HepG2 (cell line): ENCODE measurements at regions not wholly inside any gene's neighbourhood (a gene's known extent, or its start where the extent isn't known, plus 50 kb on each side); places are given as distances from the start of the nearest gene placed in this dataset.

ENCODE experiments used
- ATAC-seq: fragments of 200-7000 bp; cut with Tn5 transposase; 3 replicates; pipeline ENCODE4 v1.9.1; 2020; ENCODE audit warnings: mild to moderate bottlenecking, moderate library complexity
- BruUV-seq: library from RNA; stranded (reverse); fragments of 400-500 nt; replicated peaks from 2 replicates; lab custom pipeline; 2021; lab: Mats Ljungman, UMichigan
- CTCF ChIA-PET: fragments of 300-600 bp; formaldehyde crosslinking; extraction: SDS; loops from one replicate; lab custom pipeline; 2021; ENCODE audit warnings: low total read pairs, inconsistent platforms, low intra/inter-chr PET ratio; lab: Yijun Ruan, JAX
- POLR2A ChIA-PET: fragments of 350-600 bp; sonication (Branson Sonifier 250); formaldehyde crosslinking; loops from one replicate; lab custom pipeline; 2020; ENCODE audit warnings: antibody characterized with exemption, inconsistent platforms; lab: Yijun Ruan, JAX
- DNase-seq: peaks from one replicate; pipeline ENCODE4 v3.0.0-alpha.2; 2015; ENCODE audit warnings: low spot score
- FAIRE-seq: peaks from 3 replicates; lab custom pipeline; 2011; peaks lifted over from hg19 to GRCh38; lab: Jason Lieb, UNC
- H2AFZ ChIP-seq: one replicate; pipeline ENCODE4 v1.6.1; 2011; ENCODE audit warnings: low read length, inconsistent platforms
- H3K27ac ChIP-seq: fragments of 300-600 bp; 3 replicates; pipeline ENCODE4 v1.8.0; 2011; ENCODE audit warnings: mixed run types, mild to moderate bottlenecking, mixed read lengths, low read length, inconsistent platforms; ENCODE audit not compliant: insufficient read depth; ENCODE audit errors: extremely low read length
- H3K27me3 ChIP-seq, 2 experiments: fragments of 200-600 bp in 1 of 2; 2 replicates in 1 of 2; 3 replicates in 1 of 2; pipeline versions ENCODE4 v1.6.0 to v1.8.0; 2011; ENCODE audit warnings: low read length in 2 of 2, mild to moderate bottlenecking in 2 of 2, moderate library complexity in 2 of 2, inconsistent platforms in 1 of 2; ENCODE audit not compliant: insufficient read depth in 2 of 2, control insufficient read depth in 1 of 2
- H3K36me3 ChIP-seq, 2 experiments: fragments of 200-600 bp in 1 of 2; replicated peaks in 1 of 2; 2 replicates in 1 of 2; 3 replicates in 1 of 2; pipeline versions ENCODE4 v1.5.1 to v1.8.0; 2011; ENCODE audit warnings: low read length in 2 of 2, inconsistent platforms in 1 of 2; ENCODE audit not compliant: insufficient read depth in 2 of 2, control insufficient read depth in 1 of 2
- H3K4me1 ChIP-seq: 2 replicates; pipeline ENCODE4 v1.5.1; 2012; ENCODE audit warnings: low read length, inconsistent platforms; ENCODE audit not compliant: insufficient read depth
- H3K4me2 ChIP-seq: 2 replicates; pipeline ENCODE4 v1.6.0; 2011; ENCODE audit warnings: low read depth, low read length, inconsistent platforms
- H3K4me3 ChIP-seq, 3 experiments: fragments of 200-600 bp in 1 of 3; sonication (generic), shearing (Covaris generic) in 1 of 3; replicated peaks in 1 of 3; 2 replicates each; pipeline ENCODE4 v1.5.1; 2011 to 2016; ENCODE audit warnings: low read length in 3 of 3, inconsistent platforms in 2 of 3, low read depth in 2 of 3, mild to moderate bottlenecking in 2 of 3, control low read depth in 1 of 3, mixed read lengths in 1 of 3; ENCODE audit not compliant: insufficient read depth in 1 of 3
- H3K79me2 ChIP-seq: one replicate; pipeline ENCODE4 v1.6.1; 2011; ENCODE audit warnings: low read length, inconsistent platforms; ENCODE audit not compliant: insufficient read depth
- H3K9ac ChIP-seq: 2 replicates; pipeline ENCODE4 v1.6.0; 2011; ENCODE audit warnings: mild to moderate bottlenecking, low read depth, low read length, inconsistent platforms; ENCODE audit not compliant: insufficient read depth
- H3K9me3 ChIP-seq: 2 replicates; pipeline ENCODE4 v1.5.1; 2012; ENCODE audit warnings: mild to moderate bottlenecking, low read length
- H4K20me1 ChIP-seq: 2 replicates; pipeline ENCODE4 v1.6.0; 2011; ENCODE audit warnings: inconsistent platforms, mild to moderate bottlenecking, low read length, moderate library complexity; ENCODE audit not compliant: insufficient read depth
- KAT8 ChIP-seq: IDR thresholded peaks from 2 replicates; pipeline ENCODE4 v1.6.1; 2016; ENCODE audit warnings: missing genetic modification reagents, missing compliant biosample characterization
- LCORL ChIP-seq, 2 experiments: fragments of 450-650 bp in 1 of 2; sonication (generic) in 1 of 2; formaldehyde crosslinking in 1 of 2; IDR thresholded peaks; 2 replicates each; pipeline versions ENCODE4 v1.5.0 to v1.6.1; 2017 to 2020; ENCODE audit warnings: antibody characterized with exemption in 1 of 2, missing genetic modification reagents in 1 of 2
- PPARG ChIP-seq: conservative IDR thresholded peaks from 2 replicates; pipeline ENCODE4 v1.6.1; 2016; ENCODE audit warnings: missing biosample characterization, missing genetic modification reagents
- SMAD3 ChIP-seq: sonication (generic); formaldehyde crosslinking; IDR thresholded peaks from 2 replicates; pipeline ENCODE4 v1.4.0; 2020; ENCODE audit warnings: missing genetic modification reagents
- ZNF335 ChIP-seq: sonication (generic); formaldehyde crosslinking; IDR thresholded peaks from 2 replicates; pipeline ENCODE4 v1.4.0; 2020; ENCODE audit warnings: missing genetic modification reagents
- ZNF512B ChIP-seq: sonication (generic); formaldehyde crosslinking; IDR thresholded peaks from 2 replicates; pipeline ENCODE4 v1.5.1; 2020; ENCODE audit warnings: missing genetic modification reagents, mild to moderate bottlenecking, borderline replicate concordance
- ZNF687 ChIP-seq: sonication (generic); formaldehyde crosslinking; IDR thresholded peaks from 2 replicates; pipeline ENCODE4 v1.5.1; 2020; ENCODE audit warnings: mild to moderate bottlenecking, missing genetic modification reagents, moderate library complexity
- ZNF710 ChIP-seq: sonication (generic); formaldehyde crosslinking; IDR thresholded peaks from 2 replicates; pipeline ENCODE4 v1.5.0; 2020; ENCODE audit warnings: mild to moderate bottlenecking, missing genetic modification reagents, borderline replicate concordance
- WGBS: methylation state at CpG from one replicate; pipeline ENCODE4 v1.1.6; 2017; ENCODE audit warnings: low lambda C conversion rate; 5-methylcytosine and 5-hydroxymethylcytosine counted together
- in situ Hi-C: cut with HindIII; loops from 2 replicates; pipeline ENCODE4 v1.10.0; 2017; ENCODE audit warnings: low pct_unique_long_range_greater_than_20kb; ENCODE audit not compliant: extremely low pct_ligation_motif_present
- intact Hi-C: fragments of 100-400 bp; cut with micrococcal nuclease; formaldehyde crosslinking; loops from one replicate; pipeline ENCODE4 v1.10.0; 2022; ENCODE audit not compliant: unreplicated experiment
- TF ChIP-seq, protein P1 (sequence below): sonication (generic); formaldehyde crosslinking; IDR thresholded peaks from 2 replicates; pipeline ENCODE4 v1.5.0; 2020; ENCODE audit warnings: mild to moderate bottlenecking, missing genetic modification reagents
- TF ChIP-seq, protein P2 (sequence below): sonication (generic); formaldehyde crosslinking; conservative IDR thresholded peaks from 2 replicates; pipeline ENCODE4 v1.4.0; 2020; ENCODE audit warnings: missing genetic modification reagents

- FAIRE-seq: no peak
- ChIA-PET CTCF (no interaction called here), POLR2A (interaction anchor here (1.2 kb wide), 1 partner anchor 14 kb away, joined by 4 read pairs; no protein-coding TSS in a partner anchor)
- no peaks in the 10 kb centered on the region for H3K27me3 ChIP-seq
- no peaks in the 10 kb centered on the region for H3K79me2 ChIP-seq
- intact Hi-C loops (no loop called here), in situ Hi-C loops (no loop called here)
- H3K27ac ChIP-seq: no peak overlapping the region
- no peak overlapping the region for H3K4me2 ChIP-seq
- H2AFZ ChIP-seq: no peak overlapping the region
- no peak overlapping the region for H3K4me3 ChIP-seq
- 87% methylated on average over 6 of the region's 6 CpGs for WGBS
- H3K9ac ChIP-seq: no peak overlapping the region
- no peaks in the 10 kb centered on the region for H3K9me3 ChIP-seq
- no peaks in the 10 kb centered on the region for H3K36me3 ChIP-seq
- ATAC-seq: no peak
- no TSS peak for BruUV-seq
- no peak for DNase-seq
- peaks cover 7% of the 10 kb centered on the region for H3K4me1 ChIP-seq
- H4K20me1 ChIP-seq: no peaks in the 10 kb centered on the region
- TF ChIP-seq, protein P1, sequence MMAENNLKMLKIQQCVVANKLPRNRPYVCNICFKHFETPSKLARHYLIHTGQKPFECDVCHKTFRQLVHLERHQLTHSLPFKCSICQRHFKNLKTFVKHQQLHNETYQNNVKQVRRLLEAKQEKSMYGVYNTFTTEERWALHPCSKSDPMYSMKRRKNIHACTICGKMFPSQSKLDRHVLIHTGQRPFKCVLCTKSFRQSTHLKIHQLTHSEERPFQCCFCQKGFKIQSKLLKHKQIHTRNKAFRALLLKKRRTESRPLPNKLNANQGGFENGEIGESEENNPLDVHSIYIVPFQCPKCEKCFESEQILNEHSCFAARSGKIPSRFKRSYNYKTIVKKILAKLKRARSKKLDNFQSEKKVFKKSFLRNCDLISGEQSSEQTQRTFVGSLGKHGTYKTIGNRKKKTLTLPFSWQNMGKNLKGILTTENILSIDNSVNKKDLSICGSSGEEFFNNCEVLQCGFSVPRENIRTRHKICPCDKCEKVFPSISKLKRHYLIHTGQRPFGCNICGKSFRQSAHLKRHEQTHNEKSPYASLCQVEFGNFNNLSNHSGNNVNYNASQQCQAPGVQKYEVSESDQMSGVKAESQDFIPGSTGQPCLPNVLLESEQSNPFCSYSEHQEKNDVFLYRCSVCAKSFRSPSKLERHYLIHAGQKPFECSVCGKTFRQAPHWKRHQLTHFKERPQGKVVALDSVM (CRISPR knock-in tag): no peak
- no peak for TF ChIP-seq LCORL (IDR thresholded peaks at IDR 0.05)
- no peak for TF ChIP-seq LCORL (CRISPR knock-in tag; IDR thresholded peaks at IDR 0.05)
- TF ChIP-seq, protein P2, sequence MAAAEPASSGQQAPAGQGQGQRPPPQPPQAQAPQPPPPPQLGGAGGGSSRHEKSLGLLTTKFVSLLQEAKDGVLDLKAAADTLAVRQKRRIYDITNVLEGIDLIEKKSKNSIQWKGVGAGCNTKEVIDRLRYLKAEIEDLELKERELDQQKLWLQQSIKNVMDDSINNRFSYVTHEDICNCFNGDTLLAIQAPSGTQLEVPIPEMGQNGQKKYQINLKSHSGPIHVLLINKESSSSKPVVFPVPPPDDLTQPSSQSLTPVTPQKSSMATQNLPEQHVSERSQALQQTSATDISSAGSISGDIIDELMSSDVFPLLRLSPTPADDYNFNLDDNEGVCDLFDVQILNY (CRISPR knock-in tag): no peak
- TF ChIP-seq ZNF335 (CRISPR knock-in tag): no peak
- TF ChIP-seq KAT8 (CRISPR knock-in tag): no peak
- no peak for TF ChIP-seq ZNF687 (CRISPR knock-in tag)
- no peak for TF ChIP-seq PPARG (CRISPR knock-in tag)
- no peak for TF ChIP-seq ZNF710 (CRISPR knock-in tag)
- TF ChIP-seq SMAD3 (CRISPR knock-in tag): no peak
- no peak for TF ChIP-seq ZNF512B (CRISPR knock-in tag)
Observed at GRCh38 chr2:175612280-175612679, 389.8 kb downstream of the LNPK start.
